DMS153 treated with DMSO at 0.1 percent for 48 hours (cell line): ENCODE measurements at regions not wholly inside any gene's neighbourhood (a gene's known extent, or its start where the extent isn't known, plus 50 kb on each side); places are given as distances from the start of the nearest gene placed in this dataset.
"Not testable (repeated sequence)": the region's sequence is repeated elsewhere in the genome, so short reads cannot be mapped to it uniquely, and the experiment has no call there.

ENCODE experiments used
- DNase-seq: peaks from one replicate; lab custom pipeline; 2025; ENCODE audit not compliant: unreplicated experiment; lab: John Stamatoyannopoulos, UW

DNA sequence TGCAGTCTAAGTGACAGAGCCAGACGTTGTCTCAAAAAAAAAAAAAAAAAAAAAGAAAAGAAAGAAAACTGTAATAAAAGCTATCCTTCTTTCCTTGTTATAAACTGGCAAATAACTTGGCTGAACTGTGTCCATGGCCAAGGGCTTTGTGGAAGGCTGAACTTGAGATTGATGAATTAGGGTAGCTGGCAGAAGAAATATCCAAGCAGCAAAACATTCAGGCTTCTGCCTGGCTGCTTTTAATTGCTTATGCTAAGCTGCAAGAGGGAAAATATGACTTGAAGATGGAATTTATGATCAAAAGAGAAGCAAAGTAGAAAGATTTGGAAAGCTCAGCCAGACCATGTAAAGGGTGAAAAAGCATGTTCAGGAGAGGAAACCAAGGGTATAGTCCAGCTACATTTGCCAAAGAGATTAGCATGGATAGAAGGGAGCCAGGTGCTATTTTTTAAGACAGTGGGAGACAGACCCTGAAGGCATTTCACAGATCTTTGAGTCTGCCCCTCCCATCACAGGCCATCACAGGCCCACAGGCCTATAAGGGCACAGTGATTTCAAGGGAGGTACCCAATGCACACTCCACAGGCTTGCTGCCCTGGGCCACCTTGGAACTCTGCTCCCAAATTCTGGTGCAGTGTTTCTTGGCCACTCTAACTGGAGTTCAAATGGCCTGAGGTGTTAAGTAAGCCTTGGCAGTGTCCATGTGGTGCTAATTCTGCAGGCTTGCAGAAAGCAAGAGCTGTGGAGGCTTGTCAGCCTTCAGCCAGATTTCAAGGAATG lies 226.0 kb downstream of the AEBP2 start:
- DNase-seq: no peak

DNA sequence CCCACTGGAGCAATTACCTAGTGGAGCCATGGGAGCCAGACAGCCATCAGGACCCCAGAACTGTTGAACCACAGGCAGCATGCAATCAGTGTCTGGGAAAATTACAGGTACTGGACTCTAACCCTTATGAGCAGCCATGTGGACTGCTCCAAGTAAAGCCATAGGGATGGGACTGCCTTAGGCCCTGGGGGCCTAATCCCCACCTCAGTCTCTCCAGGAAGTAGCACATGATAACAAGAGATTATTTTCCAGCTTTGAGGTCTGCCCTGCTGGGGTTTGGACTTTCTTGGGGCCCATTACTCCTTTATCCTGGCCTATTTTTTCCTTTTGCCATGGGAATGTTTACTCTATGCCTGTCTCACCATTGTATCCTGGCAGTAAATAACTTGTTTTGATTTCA lies 226.8 kb downstream of the AEBP2 start:
- no peak for DNase-seq

DNA sequence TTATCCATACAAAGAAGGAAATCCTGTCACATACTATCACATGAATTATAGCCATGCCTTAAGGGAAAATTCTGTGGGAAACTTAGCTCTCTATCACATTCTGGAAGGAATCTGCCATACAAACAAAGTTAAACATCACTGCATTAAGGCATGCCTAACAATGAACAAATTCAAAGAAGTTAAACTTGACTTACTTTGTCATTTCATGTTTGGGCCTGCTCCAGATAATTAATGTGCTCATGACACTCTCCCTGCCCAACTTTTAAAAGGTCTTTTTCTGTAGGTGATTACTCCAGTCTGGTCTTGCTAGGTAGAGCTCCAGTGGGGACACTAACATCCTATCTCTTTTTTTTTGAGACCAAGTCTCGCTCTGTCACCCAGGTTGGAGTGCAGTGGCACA lies 230.5 kb downstream of the AEBP2 start:
- no peak for DNase-seq

DNA sequence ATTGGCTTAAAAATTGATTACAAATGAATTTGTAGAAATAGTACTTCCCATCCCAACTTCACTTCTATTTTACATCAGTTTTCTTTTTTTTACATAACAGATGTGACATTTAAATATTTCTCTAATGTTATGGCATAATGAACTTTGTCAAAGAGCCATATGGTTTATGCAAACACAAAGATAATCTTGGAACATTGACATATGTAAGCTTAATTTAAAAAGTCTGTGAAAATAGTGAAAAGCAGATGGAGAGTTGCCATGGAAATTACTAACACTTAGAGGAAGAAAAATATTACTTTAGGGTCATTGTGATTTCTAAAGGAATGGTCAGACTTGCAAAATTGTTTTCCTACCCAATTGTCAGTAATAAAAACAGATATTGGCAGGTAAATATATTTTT lies 232.4 kb downstream of the AEBP2 start:
- DNase-seq: no peak

DNA sequence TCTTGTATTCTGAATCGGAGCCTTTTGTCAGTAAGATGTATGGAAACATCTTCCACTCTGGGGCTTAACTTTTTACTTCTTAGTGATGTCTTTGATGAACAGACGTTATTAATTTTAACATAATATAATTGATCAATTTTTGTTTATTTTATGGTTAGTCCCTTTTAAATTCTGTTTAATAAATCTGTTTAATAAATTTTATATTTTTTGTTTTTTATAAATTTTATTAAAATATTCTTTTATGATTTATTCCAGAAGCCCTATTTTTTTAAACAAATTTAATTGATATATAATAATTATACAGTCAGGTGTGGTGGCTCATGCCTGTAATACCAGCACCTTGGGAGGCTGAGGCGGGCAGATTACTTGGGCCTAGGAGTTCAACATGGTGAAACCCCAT lies 235.1 kb downstream of the AEBP2 start:
- DNase-seq: no peak

DNA sequence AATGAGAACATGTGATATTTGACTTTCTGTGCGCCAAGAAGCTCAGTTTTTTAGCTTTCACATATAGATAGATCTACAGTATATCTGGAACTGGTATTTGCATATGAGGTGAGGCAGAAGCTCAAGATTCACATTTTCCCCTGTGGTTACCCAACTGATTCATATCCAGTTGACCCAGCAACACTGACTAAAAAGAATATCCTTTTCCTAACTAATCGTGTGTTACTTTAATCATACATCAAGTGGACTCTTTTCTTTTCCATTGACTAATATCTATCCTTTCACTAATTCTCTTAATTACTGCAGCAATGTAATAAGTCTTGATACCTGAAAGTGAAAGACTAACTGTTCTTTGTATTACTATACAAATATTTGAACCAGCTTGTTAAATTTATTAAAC lies 236.1 kb downstream of the AEBP2 start:
- no peak for DNase-seq

DNA sequence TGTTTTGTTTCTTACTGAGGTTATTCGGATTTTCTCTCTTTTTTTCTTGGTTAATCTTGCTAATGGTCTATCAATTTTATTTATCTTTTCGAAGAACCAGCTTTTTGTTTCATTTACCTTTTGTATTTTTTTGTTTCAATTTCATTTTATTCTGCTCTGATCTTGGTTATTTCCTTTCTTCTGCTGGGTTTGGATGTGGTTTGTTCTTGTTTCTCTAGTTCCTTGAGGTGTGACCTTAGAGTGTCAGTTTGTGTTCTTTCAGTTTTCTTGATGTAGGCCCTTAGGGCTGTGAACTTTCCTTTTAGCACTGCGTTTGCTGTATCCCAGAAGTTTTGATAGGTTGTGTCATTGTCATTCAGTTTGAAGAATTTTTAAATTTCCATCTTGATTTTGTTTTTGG lies 239.2 kb downstream of the AEBP2 start:
- not testable (repeated sequence) for DNase-seq

DNA sequence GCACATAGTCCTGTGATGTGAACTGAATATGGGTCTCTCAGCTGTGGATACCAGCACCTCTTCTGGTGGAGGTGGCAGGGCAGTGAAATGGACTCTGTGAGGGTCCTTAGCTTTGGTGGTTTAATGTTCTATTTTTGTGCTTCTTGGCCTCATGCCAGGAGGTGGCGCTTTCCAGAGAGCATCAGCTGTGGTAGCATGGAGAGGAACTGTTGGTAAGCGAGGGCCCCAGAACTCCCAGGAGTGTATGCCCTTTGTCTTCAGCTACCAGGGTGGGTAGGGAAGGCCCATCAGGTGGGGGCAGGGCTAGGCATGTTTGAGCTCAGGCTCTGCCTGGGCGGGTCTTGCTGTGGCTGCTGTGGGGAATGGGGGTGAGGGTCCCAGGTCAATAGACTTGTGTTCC lies 241.7 kb downstream of the AEBP2 start:
- no peak for DNase-seq

DNA sequence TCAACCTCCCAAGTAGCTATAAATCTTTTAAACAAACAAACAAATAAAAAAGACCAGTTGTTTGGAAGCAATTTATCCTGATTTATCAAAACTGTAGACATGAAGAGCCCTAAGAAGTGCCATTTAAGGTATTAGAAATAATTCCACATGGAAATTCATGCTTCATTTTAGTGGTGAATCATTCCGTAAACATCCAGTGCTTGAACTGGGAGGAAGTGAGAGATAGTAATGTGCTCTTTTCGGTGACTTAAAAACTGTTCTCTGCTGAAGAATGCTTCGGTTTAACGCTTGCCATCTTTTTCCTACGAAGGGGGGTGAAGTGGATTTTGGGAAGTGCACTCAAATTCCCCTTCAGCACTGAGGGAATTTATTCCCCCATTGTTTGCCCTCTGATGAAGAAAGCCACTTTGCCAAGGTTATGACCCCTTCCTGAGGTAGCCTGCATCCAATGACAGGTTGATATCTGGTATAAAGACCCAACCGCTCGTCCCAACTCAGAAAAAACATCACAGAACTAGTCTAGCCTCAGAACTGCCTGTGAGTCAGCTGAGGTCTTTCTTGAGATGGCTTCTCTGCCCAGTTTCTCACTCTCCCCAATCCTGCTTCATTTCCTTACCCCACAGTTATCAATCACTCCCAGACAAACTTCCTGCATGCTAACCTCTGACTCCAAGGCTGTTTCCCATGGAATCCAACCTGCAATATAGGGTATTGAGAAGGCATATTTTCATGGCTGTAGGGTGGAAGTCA lies 244.1 kb downstream of the AEBP2 start:
- no peak for DNase-seq

DNA sequence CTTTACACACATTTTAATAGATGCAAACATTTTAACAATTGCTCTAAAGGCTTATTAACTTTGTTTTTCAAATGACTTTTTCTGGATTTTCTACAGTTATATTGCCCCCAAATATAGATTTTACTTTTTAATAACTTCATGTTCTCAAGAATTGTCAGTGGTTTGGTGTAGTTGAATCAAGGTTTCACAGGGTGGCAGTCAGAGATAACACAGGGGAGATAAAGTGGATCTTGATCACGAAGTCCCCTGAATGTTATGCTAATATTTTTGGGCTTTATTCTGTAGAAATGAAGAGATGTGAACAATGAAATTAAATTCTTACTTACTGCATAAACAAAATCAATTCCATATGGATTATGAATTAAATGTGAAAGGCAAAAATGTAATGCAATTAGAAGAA lies 248.1 kb downstream of the AEBP2 start:
- DNase-seq: no peak

DNA sequence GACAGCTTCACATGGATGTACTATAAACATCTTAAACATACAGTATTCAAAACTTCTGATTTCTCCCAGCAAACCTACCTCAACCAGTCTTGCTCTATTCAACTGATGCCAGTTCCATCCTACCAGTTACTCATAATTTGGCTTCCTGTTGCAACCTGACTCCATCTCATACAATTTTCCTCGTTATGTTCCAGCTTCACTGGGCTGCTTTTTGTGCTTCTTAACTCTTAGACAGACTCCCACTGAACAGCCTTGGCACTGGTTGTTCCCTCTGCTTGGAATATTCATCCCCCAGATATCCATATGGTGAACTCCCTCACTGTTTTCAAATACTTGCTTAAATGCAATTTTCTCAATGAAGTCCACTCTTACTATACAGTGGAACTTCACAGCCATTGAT lies 249.2 kb downstream of the AEBP2 start:
- DNase-seq: no peak

DNA sequence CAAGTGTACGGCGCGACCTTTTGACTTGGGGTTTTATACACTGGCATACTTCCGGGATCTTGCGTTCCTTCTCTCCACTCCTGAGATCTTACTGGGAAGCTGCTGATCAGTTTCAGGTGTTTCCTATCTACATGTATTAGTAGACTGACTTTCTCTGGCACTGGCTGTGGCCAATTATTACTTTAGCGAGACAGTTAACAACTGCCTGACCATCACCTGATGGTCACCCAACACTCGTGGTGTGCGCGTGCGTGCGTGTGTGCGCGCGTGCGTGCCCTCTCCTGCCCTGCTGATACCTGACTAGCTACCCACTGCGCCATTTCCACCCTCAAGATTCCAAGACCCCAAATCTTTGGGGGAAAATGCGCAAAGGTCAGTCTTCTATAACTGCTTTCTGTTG lies 249.9 kb downstream of the AEBP2 start:
- no peak for DNase-seq

DNA sequence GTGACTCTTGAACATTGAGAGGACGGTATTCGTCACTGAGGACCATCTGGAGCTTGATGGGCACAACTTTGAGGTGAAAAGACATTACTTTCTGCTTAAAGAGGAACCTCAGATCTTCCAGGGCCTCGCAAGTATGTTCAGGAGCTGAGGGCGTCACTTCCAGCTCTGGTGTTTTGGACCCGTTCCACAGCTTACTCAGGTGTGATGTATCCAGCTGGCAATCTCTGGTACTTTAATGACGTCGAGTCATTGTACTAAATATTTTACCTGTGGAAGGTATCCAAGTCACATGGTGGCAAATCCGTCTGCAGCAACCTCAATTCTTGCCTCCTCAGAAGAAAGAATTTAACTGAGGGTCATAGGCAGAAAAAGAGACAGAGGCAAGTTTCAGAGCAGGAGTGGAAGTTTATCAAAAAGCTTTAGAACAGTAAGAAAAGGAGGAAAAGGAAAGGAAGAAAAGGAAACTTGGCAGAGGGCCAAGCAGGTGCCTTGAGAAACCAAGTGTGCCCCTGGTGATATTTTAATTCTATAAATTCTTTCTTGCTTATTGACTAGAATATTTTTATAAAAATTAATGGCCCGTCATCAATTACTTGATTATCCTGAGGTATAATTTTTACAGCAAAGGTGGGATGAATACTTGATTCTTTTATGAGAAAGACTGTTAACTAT lies 250.6 kb downstream of the AEBP2 start:
- DNase-seq: no peak

DNA sequence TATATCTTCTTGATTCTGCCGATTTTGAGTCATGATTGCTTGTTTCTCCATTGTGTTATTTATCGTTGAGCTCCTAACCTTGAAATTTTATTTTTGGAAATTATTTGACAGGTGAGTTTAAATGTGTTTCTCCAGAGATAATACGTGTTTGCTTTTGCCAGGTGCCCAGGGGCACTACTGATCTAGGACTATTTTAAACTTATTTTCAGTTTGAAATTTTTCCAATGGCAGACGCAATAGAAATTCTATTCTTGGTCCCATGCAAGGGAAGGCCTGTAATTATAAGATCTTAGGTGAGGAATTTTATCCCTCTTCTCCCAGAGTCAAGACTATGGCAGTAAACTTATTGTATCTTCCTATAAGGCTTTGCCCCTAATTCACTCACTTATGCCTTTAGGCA lies 252.8 kb downstream of the AEBP2 start:
- no peak for DNase-seq

DNA sequence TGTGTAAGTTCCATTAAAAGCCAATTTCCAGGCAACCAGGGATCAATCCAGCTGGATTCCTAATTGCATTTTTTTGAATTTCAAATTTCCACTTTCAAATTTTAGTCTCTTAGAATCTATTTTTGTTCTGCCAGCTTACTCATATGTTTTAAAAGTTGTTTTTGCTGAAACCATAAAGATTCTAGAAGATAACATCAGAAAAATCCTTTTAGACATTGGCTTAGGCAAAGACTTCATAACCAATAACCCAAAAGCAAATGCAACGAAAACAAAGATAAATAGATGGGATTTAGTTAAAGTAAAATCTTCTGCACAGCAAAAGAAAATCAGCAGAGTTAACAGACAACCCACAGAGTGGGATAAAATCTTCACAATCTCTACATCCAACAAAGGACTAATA lies 253.3 kb downstream of the AEBP2 start:
- DNase-seq: no peak

DNA sequence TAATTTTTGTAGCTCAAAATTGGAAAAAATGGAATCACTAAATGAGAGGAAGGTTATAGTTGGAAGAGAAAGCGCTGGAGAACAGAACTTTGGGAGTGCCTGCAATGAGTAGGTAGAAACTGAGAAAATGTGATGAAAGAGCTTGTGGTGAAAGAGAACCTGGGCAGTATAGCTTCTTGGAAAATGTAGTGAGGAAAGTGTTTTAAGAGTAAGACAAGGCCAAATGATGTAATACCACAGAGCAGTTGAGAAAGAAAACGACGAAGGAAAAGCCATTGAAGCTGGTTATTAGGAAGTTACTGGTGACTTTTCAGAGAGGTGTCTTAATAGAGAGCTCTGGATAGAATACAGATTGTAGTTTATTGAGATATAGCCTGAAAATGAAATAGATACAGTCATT lies 255.3 kb downstream of the AEBP2 start:
- no peak for DNase-seq

DNA sequence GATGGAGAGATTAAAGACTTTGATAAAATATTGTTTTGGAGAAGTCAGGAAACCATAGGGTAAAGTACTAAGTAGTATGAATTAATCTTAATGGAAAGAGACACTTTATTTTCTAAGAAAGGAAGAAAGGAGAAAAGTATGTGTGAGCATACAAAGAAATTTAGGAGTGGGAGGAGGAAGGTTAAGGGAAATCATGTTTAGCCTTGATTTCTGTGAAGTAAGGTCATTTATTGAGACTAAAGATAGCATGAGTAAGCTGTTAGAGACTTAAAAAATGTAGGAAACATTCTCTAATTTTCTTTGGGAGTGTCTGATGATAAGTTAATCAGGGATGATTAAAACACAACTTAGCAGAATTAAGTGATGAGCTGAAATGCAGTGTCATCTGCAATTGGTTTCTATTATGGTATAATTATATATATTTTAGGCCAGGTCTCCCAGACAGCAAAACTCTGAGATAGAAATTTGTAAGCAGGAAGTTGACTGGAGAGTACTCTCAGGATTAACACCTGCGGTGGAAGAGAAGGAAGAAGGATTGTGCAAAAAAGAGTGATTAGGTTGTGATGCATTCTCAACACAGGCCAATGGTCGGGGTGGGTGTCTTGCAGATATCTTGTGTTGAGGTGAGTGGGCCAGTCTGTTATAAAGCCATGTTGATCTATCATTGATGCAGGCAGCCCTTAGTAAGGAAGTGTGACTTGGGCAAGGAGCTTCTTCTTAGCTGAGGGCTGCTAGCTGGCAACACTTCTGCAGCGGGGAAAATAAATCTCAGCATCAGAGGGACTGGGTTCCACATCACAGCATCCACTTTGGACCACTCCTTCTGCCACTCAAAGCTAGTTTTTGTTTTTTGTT lies 256.2 kb downstream of the AEBP2 start:
- no peak for DNase-seq

DNA sequence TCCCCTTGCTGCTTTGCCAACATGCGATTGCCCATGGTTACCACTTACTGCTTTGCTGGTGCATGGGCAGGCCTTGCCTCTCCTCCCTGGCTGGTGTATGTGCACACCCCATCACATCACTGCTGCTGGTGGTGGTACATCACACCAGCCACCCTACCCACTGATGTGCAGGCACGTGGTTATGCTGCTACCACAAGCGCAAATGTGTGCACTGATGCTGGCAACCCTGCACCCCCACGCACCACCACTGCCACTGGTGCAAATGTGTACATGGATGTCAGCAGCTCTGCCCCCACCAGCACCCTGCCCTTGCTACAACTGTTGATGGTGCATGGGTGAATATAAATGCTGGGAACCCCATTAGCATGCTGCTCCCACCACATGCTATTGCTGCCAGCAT lies 261.7 kb downstream of the AEBP2 start:
- no peak for DNase-seq

DNA sequence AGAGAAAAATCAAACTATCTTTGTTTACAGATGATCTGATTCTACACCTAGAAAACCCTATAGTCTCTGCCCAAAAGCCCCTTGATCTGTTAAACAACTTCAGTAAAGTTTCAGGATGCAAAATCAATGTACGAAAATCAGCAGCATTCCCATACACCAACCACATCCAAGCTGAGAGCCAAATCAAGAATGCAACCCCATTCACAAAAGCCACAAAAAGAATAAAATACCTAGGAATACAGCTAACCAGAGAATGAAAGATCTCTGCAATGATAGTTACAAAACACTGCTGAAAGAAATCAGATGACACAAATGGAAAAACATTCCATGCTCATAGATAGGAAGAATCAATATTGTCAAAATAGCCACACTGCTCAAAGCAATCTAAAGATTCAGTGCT lies 265.7 kb downstream of the AEBP2 start:
- DNase-seq: no peak

DNA sequence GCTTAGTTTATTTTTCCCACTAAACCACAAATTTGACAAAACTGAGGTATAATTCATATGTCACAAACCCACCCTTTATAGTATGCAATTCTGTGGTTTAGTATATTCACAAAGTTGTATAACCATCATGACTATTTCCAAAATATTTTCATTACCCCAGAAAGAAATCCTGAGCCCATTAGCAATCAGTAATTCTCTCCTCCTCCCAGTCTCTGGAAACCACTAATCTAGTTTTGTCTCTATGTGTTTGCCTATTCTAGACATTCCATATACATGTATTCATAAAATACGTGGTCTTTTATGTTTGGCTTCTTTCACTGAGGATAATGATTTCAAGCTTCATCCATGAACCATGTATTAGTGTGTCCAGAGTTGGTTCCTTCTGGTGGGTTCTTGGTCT lies 267.6 kb downstream of the AEBP2 start:
- DNase-seq: no peak

DNA sequence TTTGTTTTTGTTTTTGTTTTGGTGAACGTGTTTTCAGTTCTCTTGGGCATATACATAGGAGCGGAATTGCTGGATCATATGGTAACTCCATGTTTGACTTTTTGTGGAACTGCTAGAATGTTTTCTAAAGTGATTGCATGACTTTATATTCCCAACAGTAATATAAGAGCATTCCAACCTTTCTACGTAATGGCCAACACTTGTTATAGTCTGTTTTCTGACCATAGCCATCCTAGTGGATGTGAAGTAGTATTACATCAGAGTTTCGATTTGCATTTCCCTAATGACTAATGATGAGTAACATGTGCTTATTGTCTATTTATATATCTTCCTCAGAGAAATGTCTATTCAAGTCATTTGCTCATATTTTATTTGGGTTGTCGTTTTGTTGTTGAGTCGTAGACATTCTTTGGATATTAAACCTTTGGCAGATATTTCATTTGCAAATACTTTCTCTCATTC lies 268.7 kb downstream of the AEBP2 start:
- DNase-seq: no peak
